GM19463 (cell line): ENCODE measurements at regions not wholly inside any gene's neighbourhood (a gene's known extent, or its start where the extent isn't known, plus 50 kb on each side); places are given as distances from the start of the nearest gene placed in this dataset.
"Not testable (repeated sequence)": the region's sequence is repeated elsewhere in the genome, so short reads cannot be mapped to it uniquely, and the experiment has no call there.

ENCODE experiments used
- ATAC-seq: cut with Tn5 transposase; IDR thresholded peaks from one replicate; pipeline ENCODE4 v1.9.1; 2021; ENCODE audit warnings: mild to moderate bottlenecking, moderate library complexity; ENCODE audit not compliant: unreplicated experiment

GRCh38 chr10:61061923-61062504 is 118.0 kb upstream of the RHOBTB1 start:
- ATAC-seq: no peak

- ATAC-seq: no peak
Observed at GRCh38 chr10:61059636-61060035, 115.7 kb upstream of the RHOBTB1 start.

- ATAC-seq: no peak
Observed at GRCh38 chr10:61052469-61053205, 108.7 kb upstream of the RHOBTB1 start.

- no peak for ATAC-seq
Observed at GRCh38 chr10:61051344-61051743, 107.4 kb upstream of the RHOBTB1 start.

- ATAC-seq: no peak
Observed at GRCh38 chr10:61050120-61050745, 106.2 kb upstream of the RHOBTB1 start.

GRCh38 chr10:61049386-61049785 is 105.4 kb upstream of the RHOBTB1 start:
- no peak for ATAC-seq

- no peak for ATAC-seq
Observed at GRCh38 chr10:61047788-61048560, 104.0 kb upstream of the RHOBTB1 start.

GRCh38 chr10:61047081-61047480 is 103.1 kb upstream of the RHOBTB1 start:
- no peak for ATAC-seq

- not testable (repeated sequence) for ATAC-seq
Observed at GRCh38 chr10:61045480-61045879, 101.5 kb upstream of the RHOBTB1 start.

GRCh38 chr10:61042533-61042932 is 98.5 kb upstream of the RHOBTB1 start:
- ATAC-seq: no peak

- no peak for ATAC-seq
Observed at GRCh38 chr10:61040399-61041016, 96.5 kb upstream of the RHOBTB1 start.

GRCh38 chr10:61039868-61040267 is 95.9 kb upstream of the RHOBTB1 start:
- ATAC-seq: no peak

GRCh38 chr10:61037261-61037830 is 93.4 kb upstream of the RHOBTB1 start:
- ATAC-seq: not testable (repeated sequence)

- not testable (repeated sequence) for ATAC-seq
Observed at GRCh38 chr10:61036148-61036547, 92.2 kb upstream of the RHOBTB1 start.

GRCh38 chr10:61031341-61031740 is 87.4 kb upstream of the RHOBTB1 start:
- no peak for ATAC-seq

- ATAC-seq: no peak
Observed at GRCh38 chr10:61029411-61029810, 85.4 kb upstream of the RHOBTB1 start.

GRCh38 chr10:61028861-61029361 is 84.9 kb upstream of the RHOBTB1 start:
- ATAC-seq: no peak

- ATAC-seq: no peak
Observed at GRCh38 chr10:61024856-61025201, 80.8 kb upstream of the RHOBTB1 start.

GRCh38 chr10:61024151-61024855 is 80.3 kb upstream of the RHOBTB1 start:
- ATAC-seq: no peak

- no peak for ATAC-seq
Observed at GRCh38 chr10:61023053-61023452, 79.1 kb upstream of the RHOBTB1 start.
